Mucosa of descending colon (tissue), 3 donors: ENCODE measurements at regions not wholly inside any gene's neighbourhood (a gene's known extent, or its start where the extent isn't known, plus 50 kb on each side); places are given as distances from the start of the nearest gene placed in this dataset.
"Not testable (repeated sequence)": the region's sequence is repeated elsewhere in the genome, so short reads cannot be mapped to it uniquely, and the experiment has no call there.

Experiments
- ATAC-seq: fragments of 200-7000 bp; cut with Tn5 transposase; one replicate; pipeline ENCODE4 v1.9.1; 2020; ENCODE audit warnings: mild to moderate bottlenecking, moderate library complexity
- DNase-seq, 3 donors: peaks; one replicate each; pipeline ENCODE4 v3.0.0-alpha.2; 2020
- H3K36me3 ChIP-seq: fragments of 200-600 bp; one replicate; pipeline ENCODE4 v1.8.0; 2021; ENCODE audit warnings: low read depth, mild to moderate bottlenecking
- H3K4me1 ChIP-seq: fragments of 200-600 bp; one replicate; pipeline ENCODE4 v1.8.0; 2021; ENCODE audit warnings: low read depth, mild to moderate bottlenecking
- H3K4me3 ChIP-seq: fragments of 200-600 bp; one replicate; pipeline ENCODE4 v1.8.0; 2021; ENCODE audit warnings: mild to moderate bottlenecking
- H3K9me3 ChIP-seq: fragments of 200-600 bp; one replicate; pipeline ENCODE4 v1.8.0; 2021; ENCODE audit warnings: mild to moderate bottlenecking
- intact Hi-C, 2 donors: fragments of 100-400 bp; cut with DNase I in 1 of 2; cut with micrococcal nuclease in 1 of 2; formaldehyde crosslinking; loops; one replicate each; pipeline versions ENCODE4 v1.11.0 to v1.11.1; 2022; cut with DNase I, micrococcal nuclease
- TF ChIP-seq, protein P1 (sequence below): fragments of 200-600 bp; IDR thresholded peaks from one replicate; pipeline ENCODE4 v1.8.0; 2022; ENCODE audit warnings: antibody characterized with exemption, mild to moderate bottlenecking
- donor health status: DM: no; HTN: no; CAD: no; lungs with moderate emphysema.
- donor health status: DM: no; HTN: no; CAD: no.
- donor health status: DM: no; HTN: yes; CAD: no.

DNA sequence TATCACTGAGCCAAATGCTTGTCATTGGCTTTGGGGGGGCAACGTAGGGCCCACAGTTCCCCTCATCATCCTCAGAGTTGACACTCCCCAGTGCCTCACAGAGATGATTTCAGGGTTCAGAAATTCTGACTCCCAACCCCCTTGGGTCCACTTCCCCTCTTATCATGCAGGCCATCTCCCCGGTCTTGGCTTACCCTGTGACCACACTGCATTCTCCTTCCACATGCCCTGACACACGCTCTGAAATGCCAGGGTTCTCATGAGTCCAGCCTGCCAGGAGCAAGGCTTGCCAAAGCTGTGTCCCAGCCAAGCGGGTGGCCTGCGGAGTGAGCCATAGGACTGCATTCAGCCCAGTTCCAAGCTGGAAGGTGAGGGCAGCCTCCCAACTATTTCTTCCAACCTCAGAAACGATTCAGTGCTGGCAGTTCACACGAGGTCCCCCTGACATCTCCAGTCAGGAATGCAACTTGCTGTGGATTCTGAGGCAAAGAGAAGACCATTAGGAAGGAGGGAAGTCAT, 101.2 kb downstream of the SMIM20 start:
- DNase-seq: peak in 2 of 3 donors; percentile 17 to 69
- Histone ChIP-seq H3K4me3 (no peak overlapping the region), H3K9me3 (no peaks in the 10 kb centered on the region)

DNA sequence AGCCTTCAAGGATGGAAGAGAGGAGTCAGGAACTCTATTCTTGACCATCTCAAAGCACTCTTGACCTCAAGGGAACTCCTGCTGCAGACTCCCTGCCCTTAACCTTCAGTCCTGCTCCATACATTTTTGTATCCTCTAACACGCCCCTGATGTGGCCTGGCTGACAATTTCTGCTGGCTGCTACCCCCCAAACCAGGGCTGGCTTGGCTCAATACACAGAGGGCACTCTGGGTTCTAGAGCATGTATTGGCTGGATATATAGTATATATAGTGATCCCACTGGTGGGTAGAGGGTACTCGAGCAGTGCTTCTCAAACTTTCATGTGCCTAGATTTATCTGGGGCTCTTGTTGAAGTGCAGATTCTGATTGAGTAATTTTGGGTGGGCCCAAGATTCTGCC, 101.9 kb downstream of the SMIM20 start:
- no peaks in the 10 kb centered on the region for H3K9me3 ChIP-seq
- DNase-seq (no peak), ATAC-seq (no peak)
- intact Hi-C loops: no loop called here
- no peaks in the 10 kb centered on the region for H3K36me3 ChIP-seq
- no peak overlapping the region for H3K4me3 ChIP-seq
- TF ChIP-seq, protein P1, sequence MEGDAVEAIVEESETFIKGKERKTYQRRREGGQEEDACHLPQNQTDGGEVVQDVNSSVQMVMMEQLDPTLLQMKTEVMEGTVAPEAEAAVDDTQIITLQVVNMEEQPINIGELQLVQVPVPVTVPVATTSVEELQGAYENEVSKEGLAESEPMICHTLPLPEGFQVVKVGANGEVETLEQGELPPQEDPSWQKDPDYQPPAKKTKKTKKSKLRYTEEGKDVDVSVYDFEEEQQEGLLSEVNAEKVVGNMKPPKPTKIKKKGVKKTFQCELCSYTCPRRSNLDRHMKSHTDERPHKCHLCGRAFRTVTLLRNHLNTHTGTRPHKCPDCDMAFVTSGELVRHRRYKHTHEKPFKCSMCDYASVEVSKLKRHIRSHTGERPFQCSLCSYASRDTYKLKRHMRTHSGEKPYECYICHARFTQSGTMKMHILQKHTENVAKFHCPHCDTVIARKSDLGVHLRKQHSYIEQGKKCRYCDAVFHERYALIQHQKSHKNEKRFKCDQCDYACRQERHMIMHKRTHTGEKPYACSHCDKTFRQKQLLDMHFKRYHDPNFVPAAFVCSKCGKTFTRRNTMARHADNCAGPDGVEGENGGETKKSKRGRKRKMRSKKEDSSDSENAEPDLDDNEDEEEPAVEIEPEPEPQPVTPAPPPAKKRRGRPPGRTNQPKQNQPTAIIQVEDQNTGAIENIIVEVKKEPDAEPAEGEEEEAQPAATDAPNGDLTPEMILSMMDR: no peak
- no peaks in the 10 kb centered on the region for H3K4me1 ChIP-seq

More for the DNA sequence above, 101.2 kb downstream of the SMIM20 start:
- H3K4me1 ChIP-seq: no peaks in the 10 kb centered on the region
- peak; percentile 52 for ATAC-seq
- H3K36me3 ChIP-seq: no peaks in the 10 kb centered on the region
- intact Hi-C loops: no loop called here
- TF ChIP-seq, protein P1: no peak

DNA sequence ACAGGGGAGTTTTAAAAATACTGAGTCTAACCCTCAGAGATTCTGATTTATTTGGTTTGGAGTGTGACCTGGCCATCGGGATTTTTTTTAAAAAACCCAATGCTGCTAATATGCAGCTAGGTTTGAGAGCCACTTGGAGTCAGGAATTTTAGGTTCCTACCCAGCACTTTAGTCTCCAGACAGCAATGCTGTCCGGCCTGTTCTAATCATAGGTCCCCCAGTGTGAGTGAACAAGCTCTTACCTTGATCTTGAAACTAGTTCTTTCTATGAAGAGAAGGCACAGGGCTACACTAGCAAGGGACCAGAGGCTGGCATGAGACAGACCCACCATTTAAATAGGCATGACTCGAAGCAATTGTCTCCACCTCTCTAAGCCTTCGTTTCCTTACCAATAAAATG, 103.5 kb downstream of the SMIM20 start:
- Histone ChIP-seq H3K36me3 (no peaks in the 10 kb centered on the region), H3K4me1 (peaks cover 7% of the 10 kb centered on the region), H3K9me3 (no peaks in the 10 kb centered on the region), H3K4me3 (no peak overlapping the region)
- DNase-seq: no peak
- intact Hi-C loops: no loop called here
- TF ChIP-seq, protein P1: no peak
- ATAC-seq: no peak

DNA sequence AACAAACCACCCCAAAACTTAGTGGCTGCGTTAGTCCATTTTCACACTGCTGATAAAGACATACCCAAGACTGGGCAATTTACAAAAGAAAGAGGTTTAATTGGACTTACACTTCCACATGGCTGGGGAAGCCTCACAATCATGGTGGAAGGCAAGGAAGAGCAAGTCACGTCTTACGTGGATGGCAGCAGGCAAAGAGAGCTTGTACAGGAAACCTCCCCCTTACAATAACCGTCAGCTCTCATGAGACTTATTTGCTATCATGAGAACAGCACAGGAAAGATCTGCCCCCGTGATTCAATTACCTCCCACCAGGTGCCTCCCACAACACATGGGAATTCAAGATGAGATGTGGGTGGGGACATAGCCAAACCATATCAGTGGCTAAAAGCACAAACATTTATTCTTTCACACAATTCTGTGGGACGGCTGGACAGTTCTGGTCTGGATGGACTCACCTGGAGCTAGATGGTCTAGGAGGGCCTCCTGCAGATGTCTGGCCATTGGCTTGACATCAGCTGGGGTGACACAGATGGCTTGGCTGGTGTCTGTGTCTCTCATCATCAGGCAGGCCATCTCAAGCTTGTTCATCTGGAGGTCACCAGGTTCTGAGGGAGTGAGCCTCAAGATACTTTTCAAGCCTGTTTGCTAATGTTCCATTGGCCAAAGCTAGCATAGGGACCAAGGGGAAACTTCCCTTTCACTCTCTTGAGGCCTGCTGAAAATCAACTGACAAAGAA, 104.1 kb downstream of the SMIM20 start:
- ATAC-seq, H3K9me3 ChIP-seq, H3K4me3 ChIP-seq, intact Hi-C loops, H3K36me3 ChIP-seq, DNase-seq: not testable (repeated sequence)
- peaks cover 13% of the 10 kb centered on the region for H3K4me1 ChIP-seq

DNA sequence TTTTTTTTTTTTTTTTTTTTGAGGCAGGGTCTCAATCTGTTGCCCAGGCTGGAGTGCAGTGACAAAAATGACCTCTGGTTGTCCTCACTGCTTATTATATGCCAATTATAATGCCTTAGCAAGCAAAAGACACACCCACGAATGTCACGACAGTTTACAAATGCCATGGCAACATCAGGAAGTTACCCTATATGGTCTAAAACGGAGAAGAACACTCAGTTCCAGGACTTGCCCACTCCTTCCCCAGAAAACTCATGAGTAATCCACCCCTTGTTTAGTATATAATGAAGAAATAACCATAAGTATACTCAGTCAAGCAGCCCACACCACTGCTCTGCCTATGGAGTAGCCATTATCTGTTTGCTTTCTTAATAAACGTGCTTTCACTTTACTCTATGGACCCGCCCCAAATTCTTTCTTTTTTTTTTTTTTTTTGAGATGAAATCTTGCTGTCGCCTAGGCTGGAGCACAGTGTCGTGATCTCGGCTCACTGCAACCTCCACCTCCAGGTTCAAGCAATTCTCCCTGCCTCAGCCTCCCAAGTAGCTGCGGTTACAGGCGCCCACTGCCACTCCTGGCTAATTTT, 106.2 kb downstream of the SMIM20 start:
- no peaks in the 10 kb centered on the region for H3K36me3 ChIP-seq
- H3K4me1 ChIP-seq: peaks cover 17% of the 10 kb centered on the region
- no peak overlapping the region for H3K4me3 ChIP-seq
- peak; percentile 33 for ATAC-seq
- DNase-seq: no peak
- TF ChIP-seq, protein P1: no peak
- H3K9me3 ChIP-seq: no peaks in the 10 kb centered on the region
- intact Hi-C loops: no loop called here

DNA sequence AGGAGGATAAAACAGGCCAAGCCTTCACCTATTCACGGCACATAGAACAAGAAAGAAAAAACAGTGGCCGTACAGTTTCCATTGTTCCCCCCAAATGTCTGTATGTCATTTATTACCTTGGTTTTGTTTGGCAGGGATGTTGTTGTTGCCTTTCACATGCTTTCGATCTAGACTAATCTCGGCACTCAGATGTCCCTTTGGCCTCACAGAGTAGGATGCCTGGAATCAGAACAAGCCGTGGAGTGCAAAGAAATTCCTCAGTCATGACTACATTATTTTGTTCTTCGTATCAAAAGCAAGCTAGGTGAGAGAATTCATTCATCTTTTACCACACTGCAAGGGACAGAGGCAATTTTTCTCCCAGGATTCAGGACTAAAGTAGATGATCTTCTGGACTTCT, 106.9 kb downstream of the SMIM20 start:
- no peak overlapping the region for H3K4me3 ChIP-seq
- H3K36me3 ChIP-seq: no peaks in the 10 kb centered on the region
- DNase-seq (no peak), ATAC-seq (no peak)
- intact Hi-C loops: no loop called here
- peaks cover 17% of the 10 kb centered on the region for H3K4me1 ChIP-seq
- TF ChIP-seq, protein P1: no peak
- H3K9me3 ChIP-seq: no peaks in the 10 kb centered on the region
